SK-N-SH treated with all-trans-retinoic acid at 6 μM for 48 hours (cell line): ENCODE measurements at regions not wholly inside any gene's neighbourhood (a gene's known extent, or its start where the extent isn't known, plus 50 kb on each side); places are given as distances from the start of the nearest gene placed in this dataset.

Experiments
- CREB5 ChIP-seq: fragments of 250-450 bp; sonication (Bioruptor Pico); IDR thresholded peaks from 2 replicates; pipeline ENCODE4 v1.5.1; 2020; ENCODE audit warnings: low read depth, mild to moderate bottlenecking, moderate library complexity
- GLIS3 ChIP-seq: fragments of 250-450 bp; sonication (Bioruptor Pico); IDR thresholded peaks from 2 replicates; pipeline ENCODE4 v1.5.0; 2020; ENCODE audit warnings: mild to moderate bottlenecking, moderate library complexity
- ISL1 ChIP-seq: fragments of 250-450 bp; sonication (Bioruptor Pico); IDR thresholded peaks from 2 replicates; pipeline ENCODE4 v2.1.2; 2022; ENCODE audit warnings: mild to moderate bottlenecking, moderate library complexity
- TCF4 ChIP-seq: fragments of 250-450 bp; sonication (Bioruptor Pico); IDR thresholded peaks from 2 replicates; pipeline ENCODE4 v1.8.0; 2021; ENCODE audit warnings: mild to moderate bottlenecking, moderate library complexity, borderline replicate concordance
- ZC3H10 ChIP-seq: fragments of 250-450 bp; sonication (Bioruptor Pico); IDR thresholded peaks from 2 replicates; pipeline ENCODE4 v1.5.1; 2021; ENCODE audit warnings: mild to moderate bottlenecking, moderate library complexity
- ZFP3 ChIP-seq: fragments of 250-450 bp; sonication (Bioruptor Pico); IDR thresholded peaks from 2 replicates; pipeline ENCODE4 v1.5.0; 2020; ENCODE audit warnings: mild to moderate bottlenecking, moderate library complexity

- no peak for TF ChIP-seq GLIS3 (CRISPR knock-in tag)
- TF ChIP-seq ZFP3 (CRISPR knock-in tag): no peak
- no peak for TF ChIP-seq ISL1
- no peak for TF ChIP-seq CREB5 (CRISPR knock-in tag)
- TF ChIP-seq TCF4 (CRISPR knock-in tag): no peak
- TF ChIP-seq ZC3H10: no peak
Measured at GRCh38 chr18:10247742-10248082, 206.7 kb upstream of the APCDD1 start.
